ENCODE measurements at regions not wholly inside any gene's neighbourhood (a gene's known extent, or its start where the extent isn't known, plus 50 kb on each side); places are given as distances from the start of the nearest gene placed in this dataset.

DNA sequence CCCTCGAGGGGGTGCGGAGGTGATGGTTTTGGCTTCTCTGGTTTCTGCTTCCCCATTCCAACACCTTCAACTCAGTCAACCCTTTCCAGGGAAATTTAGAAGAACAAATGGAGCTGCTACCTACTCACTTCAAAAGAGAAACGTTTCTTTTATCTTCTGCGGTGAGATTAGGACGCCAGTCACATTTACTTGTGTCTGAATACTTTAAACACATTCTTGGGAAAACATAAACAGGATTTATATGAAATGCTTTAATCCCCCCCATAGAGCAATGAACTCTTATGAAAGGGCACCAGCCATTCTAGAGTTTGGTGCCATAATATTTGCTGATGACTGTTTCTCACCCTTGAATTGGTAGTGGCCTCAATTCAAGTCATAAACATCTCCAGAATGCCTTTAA lies 253.2 kb upstream of the APCDD1 start:
- Histone ChIP-seq H3K27me3 (no peaks in the 10 kb centered on the region), H3K36me3 (no peaks in the 10 kb centered on the region), H3K4me1 (no peaks in the 10 kb centered on the region), H3K4me3 (no peak overlapping the region), H3K9me3 (no peaks in the 10 kb centered on the region), H3K27ac (no peak overlapping the region)
- intact Hi-C loops (cut with DNase I) = no loop called here
- TF ChIP-seq POLR2A (IDR thresholded peaks at IDR 0.05) = no peak
- no peak for TF ChIP-seq POLR2AphosphoS5 (IDR thresholded peaks at IDR 0.05; ENCODE audit: insufficient read depth in 1 of 2, low read depth in 1 of 2)
- TF ChIP-seq, protein P1, sequence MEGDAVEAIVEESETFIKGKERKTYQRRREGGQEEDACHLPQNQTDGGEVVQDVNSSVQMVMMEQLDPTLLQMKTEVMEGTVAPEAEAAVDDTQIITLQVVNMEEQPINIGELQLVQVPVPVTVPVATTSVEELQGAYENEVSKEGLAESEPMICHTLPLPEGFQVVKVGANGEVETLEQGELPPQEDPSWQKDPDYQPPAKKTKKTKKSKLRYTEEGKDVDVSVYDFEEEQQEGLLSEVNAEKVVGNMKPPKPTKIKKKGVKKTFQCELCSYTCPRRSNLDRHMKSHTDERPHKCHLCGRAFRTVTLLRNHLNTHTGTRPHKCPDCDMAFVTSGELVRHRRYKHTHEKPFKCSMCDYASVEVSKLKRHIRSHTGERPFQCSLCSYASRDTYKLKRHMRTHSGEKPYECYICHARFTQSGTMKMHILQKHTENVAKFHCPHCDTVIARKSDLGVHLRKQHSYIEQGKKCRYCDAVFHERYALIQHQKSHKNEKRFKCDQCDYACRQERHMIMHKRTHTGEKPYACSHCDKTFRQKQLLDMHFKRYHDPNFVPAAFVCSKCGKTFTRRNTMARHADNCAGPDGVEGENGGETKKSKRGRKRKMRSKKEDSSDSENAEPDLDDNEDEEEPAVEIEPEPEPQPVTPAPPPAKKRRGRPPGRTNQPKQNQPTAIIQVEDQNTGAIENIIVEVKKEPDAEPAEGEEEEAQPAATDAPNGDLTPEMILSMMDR (IDR thresholded peaks at IDR 0.05) = no peak
- DNase-seq (ENCODE audit: extremely low spot score in 2 of 2) = no peak

DNA sequence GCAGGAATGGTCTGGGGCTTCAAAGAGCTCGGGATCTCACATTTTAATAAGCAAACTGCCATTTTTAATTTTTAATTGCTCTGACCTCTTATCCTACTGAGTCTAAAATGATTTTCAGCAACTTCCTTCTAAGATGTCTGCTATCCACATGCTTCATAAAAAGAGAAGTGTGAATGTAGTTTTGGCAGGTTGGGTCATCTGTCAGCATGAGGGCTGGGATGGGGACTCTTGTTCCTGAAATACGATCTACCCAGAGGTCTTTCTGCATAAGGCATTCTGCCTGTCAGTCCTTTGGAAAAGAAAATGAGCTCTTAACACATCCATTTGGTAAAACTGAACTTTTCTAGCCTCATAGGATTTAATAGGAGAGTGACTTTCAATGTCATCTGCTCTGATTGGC lies 252.8 kb upstream of the APCDD1 start:
- intact Hi-C loops (cut with DNase I) = no loop called here
- DNase-seq (ENCODE audit: extremely low spot score in 2 of 2) = no peak
- H3K27ac ChIP-seq = no peak overlapping the region
- H3K4me3 ChIP-seq = no peak overlapping the region
- H3K4me1 ChIP-seq = no peaks in the 10 kb centered on the region
- H3K27me3 ChIP-seq = no peaks in the 10 kb centered on the region
- no peaks in the 10 kb centered on the region for H3K9me3 ChIP-seq
- TF ChIP-seq, protein P1 (IDR thresholded peaks at IDR 0.05) = no peak
- TF ChIP-seq POLR2AphosphoS5 (IDR thresholded peaks at IDR 0.05; ENCODE audit: insufficient read depth in 1 of 2, low read depth in 1 of 2) = no peak
- TF ChIP-seq POLR2A (IDR thresholded peaks at IDR 0.05) = no peak
- H3K36me3 ChIP-seq = no peaks in the 10 kb centered on the region

DNA sequence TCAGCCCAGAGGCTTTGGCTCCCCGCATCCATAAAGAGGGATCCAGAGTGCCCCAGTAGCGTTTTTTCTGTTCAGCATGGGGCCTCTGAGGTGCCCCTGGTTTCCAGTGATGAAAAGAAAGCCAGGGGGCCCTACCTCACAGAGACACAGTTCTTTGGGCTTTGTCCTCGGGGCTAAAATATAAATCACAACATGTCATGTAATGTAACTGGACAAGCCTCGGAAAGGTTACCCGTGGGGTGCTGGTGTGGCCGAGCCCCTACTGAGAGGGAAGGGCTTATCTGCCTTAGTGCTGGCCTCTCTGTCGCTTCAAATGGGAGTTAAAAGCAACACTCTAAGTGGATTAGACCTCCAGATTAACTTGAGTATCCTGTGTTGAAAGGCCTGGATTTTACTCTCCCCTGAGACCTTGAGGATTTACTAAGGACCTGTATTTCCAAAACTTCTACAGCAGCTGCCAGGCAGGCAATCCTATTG lies 251.6 kb upstream of the APCDD1 start:
- H3K4me1 ChIP-seq = no peaks in the 10 kb centered on the region
- intact Hi-C loops (cut with DNase I) = no loop called here
- TF ChIP-seq POLR2AphosphoS5 (IDR thresholded peaks at IDR 0.05; ENCODE audit: insufficient read depth in 1 of 2, low read depth in 1 of 2) (no peak), POLR2A (IDR thresholded peaks at IDR 0.05) (no peak)
- TF ChIP-seq, protein P1 (IDR thresholded peaks at IDR 0.05) = no peak

DNA sequence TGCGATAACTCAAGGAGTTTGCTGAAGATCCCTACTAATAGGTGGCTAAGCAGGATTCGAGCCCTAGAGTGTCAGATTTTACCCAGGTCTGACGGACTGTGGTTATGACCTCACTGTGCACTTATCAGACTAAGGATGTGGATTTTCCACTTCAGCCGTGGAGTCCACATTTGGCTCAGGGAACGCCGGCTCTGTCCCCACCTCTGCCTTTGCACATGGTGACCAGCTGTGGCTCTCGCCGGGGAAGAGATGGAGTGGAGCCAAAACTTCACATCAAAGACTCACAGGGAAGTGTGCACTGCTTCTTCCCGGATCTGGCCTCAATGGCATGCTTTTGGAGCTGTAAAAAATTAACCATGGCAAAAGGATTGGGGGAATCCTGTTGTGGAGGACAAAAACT lies 249.3 kb upstream of the APCDD1 start:
- H3K4me1 ChIP-seq = no peaks in the 10 kb centered on the region
- no peak overlapping the region for H3K4me3 ChIP-seq
- TF ChIP-seq POLR2A (IDR thresholded peaks at IDR 0.05) (no peak), POLR2AphosphoS5 (IDR thresholded peaks at IDR 0.05; ENCODE audit: insufficient read depth in 1 of 2, low read depth in 1 of 2) (no peak)
- TF ChIP-seq, protein P1 (IDR thresholded peaks at IDR 0.05) = no peak
- DNase-seq (ENCODE audit: extremely low spot score in 2 of 2) = no peak
- no peaks in the 10 kb centered on the region for H3K9me3 ChIP-seq
- intact Hi-C loops (cut with DNase I) = no loop called here
- no peaks in the 10 kb centered on the region for H3K27me3 ChIP-seq
- no peak overlapping the region for H3K27ac ChIP-seq
- H3K36me3 ChIP-seq = no peaks in the 10 kb centered on the region

More for the DNA sequence above, 251.6 kb upstream of the APCDD1 start:
- no peak for DNase-seq (ENCODE audit: extremely low spot score in 2 of 2)
- Histone ChIP-seq H3K36me3 (no peaks in the 10 kb centered on the region), H3K4me3 (no peak overlapping the region), H3K9me3 (no peaks in the 10 kb centered on the region), H3K27me3 (no peaks in the 10 kb centered on the region), H3K27ac (no peak overlapping the region)

DNA sequence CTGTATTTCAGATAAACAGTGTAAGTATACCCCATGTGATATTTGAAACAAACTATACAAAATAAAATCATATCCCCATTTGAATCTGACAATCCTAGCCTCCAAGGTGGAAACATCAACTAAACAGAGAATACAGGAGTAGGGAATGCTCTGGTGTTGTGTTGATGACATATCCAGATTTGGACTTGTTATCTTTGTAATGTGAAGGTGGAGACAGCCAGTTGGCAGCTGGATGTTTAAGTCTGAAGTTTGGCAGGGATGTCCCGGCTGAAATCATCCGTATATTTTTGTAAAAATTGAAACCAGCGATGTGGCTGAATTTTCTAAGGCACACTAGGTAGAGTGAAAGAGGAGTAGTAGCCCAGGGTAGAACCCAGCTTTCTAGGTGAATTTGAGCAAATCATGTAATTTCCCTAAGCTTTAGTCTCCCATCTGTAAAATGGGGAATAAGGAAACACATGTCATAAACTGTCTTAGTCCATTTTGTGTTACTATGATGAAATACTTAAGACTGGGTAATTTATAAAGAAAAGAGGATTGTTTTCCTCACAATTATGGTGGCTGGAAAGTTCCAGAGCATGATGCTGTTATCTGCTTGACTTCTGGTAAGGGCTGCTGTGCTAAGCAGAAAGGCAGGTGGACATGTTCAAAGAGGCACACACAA lies 246.6 kb upstream of the APCDD1 start:
- H3K27ac ChIP-seq = no peak overlapping the region
- no peak for DNase-seq (ENCODE audit: extremely low spot score in 2 of 2)
- H3K36me3 ChIP-seq = no peaks in the 10 kb centered on the region
- intact Hi-C loops (cut with DNase I) = no loop called here
- TF ChIP-seq, protein P1 (IDR thresholded peaks at IDR 0.05) = no peak
- TF ChIP-seq POLR2AphosphoS5 (IDR thresholded peaks at IDR 0.05; ENCODE audit: insufficient read depth in 1 of 2, low read depth in 1 of 2) (no peak), POLR2A (IDR thresholded peaks at IDR 0.05) (no peak)
- no peaks in the 10 kb centered on the region for H3K4me1 ChIP-seq
- no peaks in the 10 kb centered on the region for H3K9me3 ChIP-seq
- H3K27me3 ChIP-seq = no peaks in the 10 kb centered on the region
- H3K4me3 ChIP-seq = no peak overlapping the region
